ENCODE measurements at regions not wholly inside any gene's neighbourhood (a gene's known extent, or its start where the extent isn't known, plus 50 kb on each side); places are given as distances from the start of the nearest gene placed in this dataset.
"Not testable (repeated sequence)": the region's sequence is repeated elsewhere in the genome, so short reads cannot be mapped to it uniquely, and the experiment has no call there.

GRCh38 chr17:20687584-20687983, 108.1 kb downstream of the CDRT15L2 start:
- TF ChIP-seq EZH2 (IDR thresholded peaks at IDR 0.05); POLR2AphosphoS5 (IDR thresholded peaks at IDR 0.05; ENCODE audit: borderline replicate concordance, low read depth, low read length): not testable (repeated sequence)

All from SK-N-MC (cell line).